MCF 10A (cell line): ENCODE measurements at regions not wholly inside any gene's neighbourhood (a gene's known extent, or its start where the extent isn't known, plus 50 kb on each side); places are given as distances from the start of the nearest gene placed in this dataset.

Experiments used
- BruUV-seq: library from RNA; stranded (reverse); fragments of 400-500 nt; replicated peaks from 2 replicates; lab custom pipeline; 2021; lab: Mats Ljungman, UMichigan
- CTCF ChIA-PET: fragments of 300-600 bp; sonication (Branson Sonifier 250); formaldehyde crosslinking; extraction: SDS; loops from one replicate; lab custom pipeline; 2021; ENCODE audit warnings: antibody characterized with exemption, inconsistent platforms; lab: Yijun Ruan, JAX
- POLR2A ChIA-PET: fragments of 300-600, 350-650 bp; sonication (Branson Sonifier 250); formaldehyde crosslinking; extraction: SDS; loops from one replicate; lab custom pipeline; 2020; ENCODE audit warnings: antibody characterized with exemption, inconsistent platforms; lab: Yijun Ruan, JAX
- DNase-seq: peaks from one replicate; pipeline ENCODE4 v3.0.0-alpha.2; 2018; ENCODE audit not compliant: unreplicated experiment
- H3K27ac Mint-ChIP-seq: one replicate; pipeline ENCODE4 v1.8.0; 2022; ENCODE audit warnings: mild to moderate bottlenecking, low read depth, mixed read lengths; ENCODE audit not compliant: unreplicated experiment
- H3K27me3 Mint-ChIP-seq: one replicate; pipeline ENCODE4 v1.8.0; 2022; ENCODE audit warnings: mixed read lengths; ENCODE audit not compliant: insufficient read depth, unreplicated experiment
- H3K36me3 Mint-ChIP-seq: one replicate; pipeline ENCODE4 v1.8.0; 2022; ENCODE audit warnings: mild to moderate bottlenecking, moderate library complexity, mixed read lengths; ENCODE audit not compliant: insufficient read depth, unreplicated experiment
- H3K4me1 Mint-ChIP-seq: one replicate; pipeline ENCODE4 v1.8.0; 2022; ENCODE audit warnings: mixed read lengths; ENCODE audit not compliant: insufficient read depth, unreplicated experiment
- H3K4me3 Mint-ChIP-seq: one replicate; pipeline ENCODE4 v1.8.0; 2022; ENCODE audit warnings: mild to moderate bottlenecking, moderate library complexity, mixed read lengths; ENCODE audit not compliant: unreplicated experiment
- H3K9me3 Mint-ChIP-seq: one replicate; pipeline ENCODE4 v1.8.0; 2022; ENCODE audit warnings: mixed read lengths; ENCODE audit not compliant: unreplicated experiment
- intact Hi-C: fragments of 100-400 bp; cut with micrococcal nuclease; formaldehyde crosslinking; loops from 2 replicates; pipeline ENCODE4 v1.14.1; 2022
- TF ChIP-seq, protein P1 (sequence below): fragments of 200-600 bp; IDR thresholded peaks from one replicate; pipeline ENCODE4 v1.8.0; 2022; ENCODE audit warnings: antibody characterized with exemption, mild to moderate bottlenecking; ENCODE audit not compliant: unreplicated experiment

DNA sequence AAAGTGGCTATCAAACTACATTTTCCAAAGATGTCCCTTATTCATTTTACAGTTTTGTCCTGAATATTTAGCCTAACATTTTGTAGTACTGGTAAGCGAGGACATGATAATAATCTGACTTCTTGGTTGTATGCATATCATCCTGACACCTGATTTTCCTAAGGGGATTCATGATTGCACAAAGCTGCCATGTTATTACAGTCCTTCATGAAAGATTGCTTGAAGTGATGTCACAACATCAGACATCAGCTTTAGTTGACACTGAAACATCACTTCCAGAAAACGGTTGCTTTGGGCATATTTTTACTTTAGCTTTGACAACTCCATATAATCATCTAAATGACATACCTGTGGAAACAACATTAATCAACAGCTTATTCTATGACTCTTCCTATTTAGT, 188.7 kb upstream of the PABPC4L start:
- H3K36me3 Mint-ChIP-seq: no peaks in the 10 kb centered on the region
- H3K4me1 Mint-ChIP-seq: no peaks in the 10 kb centered on the region
- ChIA-PET CTCF (no interaction called here), POLR2A (no interaction called here)
- no peak for DNase-seq
- intact Hi-C loops: no loop called here
- TF ChIP-seq, protein P1, sequence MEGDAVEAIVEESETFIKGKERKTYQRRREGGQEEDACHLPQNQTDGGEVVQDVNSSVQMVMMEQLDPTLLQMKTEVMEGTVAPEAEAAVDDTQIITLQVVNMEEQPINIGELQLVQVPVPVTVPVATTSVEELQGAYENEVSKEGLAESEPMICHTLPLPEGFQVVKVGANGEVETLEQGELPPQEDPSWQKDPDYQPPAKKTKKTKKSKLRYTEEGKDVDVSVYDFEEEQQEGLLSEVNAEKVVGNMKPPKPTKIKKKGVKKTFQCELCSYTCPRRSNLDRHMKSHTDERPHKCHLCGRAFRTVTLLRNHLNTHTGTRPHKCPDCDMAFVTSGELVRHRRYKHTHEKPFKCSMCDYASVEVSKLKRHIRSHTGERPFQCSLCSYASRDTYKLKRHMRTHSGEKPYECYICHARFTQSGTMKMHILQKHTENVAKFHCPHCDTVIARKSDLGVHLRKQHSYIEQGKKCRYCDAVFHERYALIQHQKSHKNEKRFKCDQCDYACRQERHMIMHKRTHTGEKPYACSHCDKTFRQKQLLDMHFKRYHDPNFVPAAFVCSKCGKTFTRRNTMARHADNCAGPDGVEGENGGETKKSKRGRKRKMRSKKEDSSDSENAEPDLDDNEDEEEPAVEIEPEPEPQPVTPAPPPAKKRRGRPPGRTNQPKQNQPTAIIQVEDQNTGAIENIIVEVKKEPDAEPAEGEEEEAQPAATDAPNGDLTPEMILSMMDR: no peak
- H3K4me3 Mint-ChIP-seq: no peak overlapping the region
- H3K27me3 Mint-ChIP-seq: no peaks in the 10 kb centered on the region
- no TSS peak for BruUV-seq
- no peaks in the 10 kb centered on the region for H3K9me3 Mint-ChIP-seq
- no peak overlapping the region for H3K27ac Mint-ChIP-seq

DNA sequence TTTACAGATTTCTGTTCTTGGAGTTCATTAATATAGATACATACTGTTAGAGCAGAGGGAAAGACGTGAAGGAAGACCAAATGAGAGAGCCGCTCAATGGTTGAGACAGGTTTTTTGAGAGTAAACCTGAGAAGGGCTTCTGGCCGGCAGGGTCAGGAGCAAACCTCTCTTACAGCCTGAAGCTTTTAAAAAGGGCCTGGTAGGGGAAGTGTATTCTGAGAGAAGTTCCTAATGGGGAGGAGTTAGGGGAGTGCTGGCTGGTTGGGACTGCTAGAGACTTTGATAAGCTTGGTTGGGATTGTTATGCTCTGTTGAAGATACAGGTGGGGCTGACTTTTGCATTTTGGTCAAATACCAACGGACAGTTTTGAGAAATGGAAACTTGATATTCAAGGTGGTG, 186.8 kb upstream of the PABPC4L start:
- Mint-ChIP-seq H3K4me1 (no peaks in the 10 kb centered on the region), H3K27ac (no peak overlapping the region), H3K9me3 (no peaks in the 10 kb centered on the region), H3K4me3 (no peak overlapping the region), H3K27me3 (no peaks in the 10 kb centered on the region), H3K36me3 (no peaks in the 10 kb centered on the region)
- ChIA-PET CTCF (interaction anchor here (0.5 kb wide), 1 partner anchor 207 kb away, joined by 3 read pairs; no protein-coding TSS in a partner anchor), POLR2A (no interaction called here)
- DNase-seq: no peak
- intact Hi-C loops: no loop called here
- TF ChIP-seq, protein P1: no peak
- no TSS peak for BruUV-seq

DNA sequence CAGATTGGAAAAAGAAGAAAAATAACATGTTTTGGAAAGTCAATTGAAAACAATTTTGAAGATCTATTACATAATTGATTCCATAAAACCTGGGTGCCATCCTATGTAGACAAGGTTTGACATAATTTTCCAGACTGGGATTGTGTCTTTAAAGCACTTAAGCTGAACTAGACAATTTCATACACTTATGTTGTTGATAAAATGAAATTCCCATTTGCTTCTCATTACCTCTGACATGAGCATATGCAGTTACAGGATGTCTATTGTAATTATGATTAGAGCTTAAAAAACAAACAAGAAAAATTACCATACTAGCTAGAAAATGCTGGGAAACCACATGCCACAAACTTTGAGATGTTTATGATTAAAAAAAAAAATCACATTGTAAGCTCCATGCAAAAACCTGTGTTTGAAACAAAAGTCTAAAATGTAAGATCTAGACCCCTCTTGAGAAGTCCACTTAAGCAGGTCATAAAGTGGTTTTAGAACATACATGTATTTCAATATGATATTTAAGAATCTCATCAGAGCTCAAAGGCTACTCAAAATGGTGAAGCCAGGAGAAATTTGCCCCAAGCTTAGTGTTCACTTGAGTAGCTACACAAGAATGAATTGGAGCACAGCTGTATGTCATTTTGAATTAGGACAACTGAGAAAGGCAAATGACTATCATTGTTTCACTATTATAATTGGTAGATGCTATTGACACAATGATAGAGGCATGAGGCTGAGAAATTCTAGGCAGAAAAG, 181.1 kb upstream of the PABPC4L start:
- Mint-ChIP-seq H3K4me3 (no peak overlapping the region), H3K4me1 (no peaks in the 10 kb centered on the region), H3K27me3 (no peaks in the 10 kb centered on the region), H3K9me3 (no peaks in the 10 kb centered on the region), H3K36me3 (no peaks in the 10 kb centered on the region), H3K27ac (no peak overlapping the region)
- TF ChIP-seq, protein P1: no peak
- no peak for DNase-seq
- CTCF ChIA-PET: interaction anchor here (0.5 to 0.7 kb wide), 2 partner anchors 248 to 1106 kb away, joined by 3 read pairs; no protein-coding TSS in a partner anchor
- no TSS peak for BruUV-seq
- intact Hi-C loops: no loop called here
- POLR2A ChIA-PET: interaction anchor here (0.6 kb wide), 2 partner anchors 217 to 859 kb away, joined by 3 to 4 read pairs; no protein-coding TSS in a partner anchor

DNA sequence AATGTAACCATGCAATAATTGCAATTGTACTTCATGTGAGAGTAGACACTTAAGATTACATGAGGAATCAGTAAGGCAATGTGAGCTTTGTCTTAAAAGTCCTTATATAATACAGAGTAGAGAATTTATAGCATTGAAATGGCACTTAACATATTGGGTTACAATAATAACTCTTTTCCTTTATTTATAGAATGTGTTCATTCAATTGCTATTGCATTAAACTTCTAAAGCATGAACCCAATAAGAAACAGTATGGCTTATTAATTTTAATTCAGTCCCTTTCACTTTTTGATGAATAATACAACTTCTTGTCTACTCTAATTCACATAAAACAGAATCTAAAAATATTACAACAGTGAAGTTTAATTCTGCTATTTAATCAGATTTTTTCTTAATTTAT, 174.2 kb upstream of the PABPC4L start:
- TF ChIP-seq, protein P1: no peak
- H3K27ac Mint-ChIP-seq: no peak overlapping the region
- no peaks in the 10 kb centered on the region for H3K36me3 Mint-ChIP-seq
- no peaks in the 10 kb centered on the region for H3K27me3 Mint-ChIP-seq
- H3K4me1 Mint-ChIP-seq: no peaks in the 10 kb centered on the region
- no peak for DNase-seq
- ChIA-PET CTCF (no interaction called here), POLR2A (no interaction called here)
- intact Hi-C loops: no loop called here
- no TSS peak for BruUV-seq
- H3K9me3 Mint-ChIP-seq: no peaks in the 10 kb centered on the region
- no peak overlapping the region for H3K4me3 Mint-ChIP-seq
